Kidney (tissue), 13 donors: ENCODE measurements at regions not wholly inside any gene's neighbourhood (a gene's known extent, or its start where the extent isn't known, plus 50 kb on each side); places are given as distances from the start of the nearest gene placed in this dataset.

Source experiments
- DNase-seq, 5 donors: peaks; one replicate each; pipeline ENCODE4 v3.0.0-alpha.2; 2013 to 2020
- FAIRE-seq: peaks from 2 replicates; lab custom pipeline; 2012; peaks lifted over from hg19 to GRCh38; lab: Jason Lieb, UNC
- H3K27ac ChIP-seq, 2 donors: one replicate each; pipeline ENCODE4 v1.7.0; 2013; ENCODE audit warnings: low read depth in 2 of 2, low read length in 2 of 2, inconsistent platforms in 1 of 2
- H3K27me3 ChIP-seq: one replicate; pipeline ENCODE4 v1.7.1; 2013; ENCODE audit warnings: low read length, inconsistent platforms; ENCODE audit not compliant: control insufficient read depth, insufficient read depth
- H3K36me3 ChIP-seq, 3 donors: one replicate each; pipeline versions ENCODE4 v1.7.0 to v1.7.1; 2013; ENCODE audit warnings: low read length in 3 of 3, control low read depth in 1 of 3, inconsistent platforms in 1 of 3; ENCODE audit not compliant: insufficient read depth in 3 of 3, control insufficient read depth in 2 of 3
- H3K4me1 ChIP-seq, 3 donors: one replicate each; pipeline versions ENCODE4 v1.7.0 to v1.7.1; 2013; ENCODE audit warnings: low read length in 3 of 3, inconsistent platforms in 1 of 3, low read depth in 1 of 3; ENCODE audit not compliant: control insufficient read depth in 2 of 3, insufficient read depth in 2 of 3
- H3K4me3 ChIP-seq, 3 donors: one replicate each; pipeline versions ENCODE4 v1.7.0 to v1.8.1; 2013; ENCODE audit warnings: low read length in 3 of 3, control low read depth in 1 of 3, inconsistent platforms in 1 of 3
- H3K9ac ChIP-seq, 3 donors: one replicate each; pipeline versions ENCODE4 v1.7.0 to v1.7.1; 2013; ENCODE audit warnings: low read length in 3 of 3, control low read depth in 1 of 3, inconsistent platforms in 1 of 3
- H3K9me3 ChIP-seq, 3 donors: one replicate each; pipeline versions ENCODE4 v1.7.0 to v1.7.1; 2013; ENCODE audit warnings: low read length in 3 of 3, control low read depth in 1 of 3, inconsistent platforms in 1 of 3; ENCODE audit not compliant: control insufficient read depth in 2 of 3, insufficient read depth in 1 of 3
- intact Hi-C: fragments of 100-400 bp; cut with DNase I; formaldehyde crosslinking; loops from one replicate; pipeline ENCODE4 v1.11.1; 2022
- TF ChIP-seq, protein P1 (sequence below): IDR thresholded peaks from 3 replicates; pipeline ENCODE4 v1.5.1; 2012; ENCODE audit warnings: mild to moderate bottlenecking, moderate library complexity, borderline replicate concordance; ENCODE audit not compliant: insufficient read depth; ENCODE audit errors: extremely low read depth
- donor health status: control.
- donor health status: control.
- donor health status: control.
- donor health status: control.
- donor health status: control.
- donor health status: DM: yes; HTN: yes; CAD: no.
- donor health status: Normal renal cell carcinoma (clear cell type).

DNA sequence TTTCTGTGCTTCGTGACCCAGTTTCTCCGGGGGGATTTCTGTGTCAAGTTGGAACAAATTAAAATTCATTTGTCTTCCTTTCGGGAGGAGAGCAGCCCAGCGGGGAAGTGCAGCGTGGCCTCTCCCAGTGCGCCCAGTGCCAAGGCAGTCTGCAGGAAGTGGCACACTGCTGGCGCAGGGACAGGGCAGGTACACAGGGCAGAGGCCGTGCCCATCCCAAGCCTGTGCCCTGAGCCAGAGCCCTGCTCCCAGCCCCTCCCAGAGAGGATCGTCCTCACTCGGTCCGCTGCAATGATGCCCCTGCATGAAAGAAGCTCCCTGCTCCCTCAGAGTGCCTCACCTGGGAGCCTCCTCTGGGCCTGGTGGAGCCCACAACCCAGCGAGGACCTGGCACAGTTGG lies 82.4 kb upstream of the PPP1R26 start:
- Histone ChIP-seq H3K27ac (no peak overlapping the region), H3K4me3 (no peak overlapping the region), H3K27me3 (no peaks in the 10 kb centered on the region), H3K9ac (no peak overlapping the region), H3K36me3 (no peaks in the 10 kb centered on the region), H3K9me3 (peaks cover 0 to 8% (median 2%) of the 10 kb centered on the region in 3 donors), H3K4me1 (no peaks in the 10 kb centered on the region)
- no peak for FAIRE-seq
- no peak for DNase-seq
- intact Hi-C loops = no loop called here
- TF ChIP-seq, protein P1, sequence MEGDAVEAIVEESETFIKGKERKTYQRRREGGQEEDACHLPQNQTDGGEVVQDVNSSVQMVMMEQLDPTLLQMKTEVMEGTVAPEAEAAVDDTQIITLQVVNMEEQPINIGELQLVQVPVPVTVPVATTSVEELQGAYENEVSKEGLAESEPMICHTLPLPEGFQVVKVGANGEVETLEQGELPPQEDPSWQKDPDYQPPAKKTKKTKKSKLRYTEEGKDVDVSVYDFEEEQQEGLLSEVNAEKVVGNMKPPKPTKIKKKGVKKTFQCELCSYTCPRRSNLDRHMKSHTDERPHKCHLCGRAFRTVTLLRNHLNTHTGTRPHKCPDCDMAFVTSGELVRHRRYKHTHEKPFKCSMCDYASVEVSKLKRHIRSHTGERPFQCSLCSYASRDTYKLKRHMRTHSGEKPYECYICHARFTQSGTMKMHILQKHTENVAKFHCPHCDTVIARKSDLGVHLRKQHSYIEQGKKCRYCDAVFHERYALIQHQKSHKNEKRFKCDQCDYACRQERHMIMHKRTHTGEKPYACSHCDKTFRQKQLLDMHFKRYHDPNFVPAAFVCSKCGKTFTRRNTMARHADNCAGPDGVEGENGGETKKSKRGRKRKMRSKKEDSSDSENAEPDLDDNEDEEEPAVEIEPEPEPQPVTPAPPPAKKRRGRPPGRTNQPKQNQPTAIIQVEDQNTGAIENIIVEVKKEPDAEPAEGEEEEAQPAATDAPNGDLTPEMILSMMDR = no peak

DNA sequence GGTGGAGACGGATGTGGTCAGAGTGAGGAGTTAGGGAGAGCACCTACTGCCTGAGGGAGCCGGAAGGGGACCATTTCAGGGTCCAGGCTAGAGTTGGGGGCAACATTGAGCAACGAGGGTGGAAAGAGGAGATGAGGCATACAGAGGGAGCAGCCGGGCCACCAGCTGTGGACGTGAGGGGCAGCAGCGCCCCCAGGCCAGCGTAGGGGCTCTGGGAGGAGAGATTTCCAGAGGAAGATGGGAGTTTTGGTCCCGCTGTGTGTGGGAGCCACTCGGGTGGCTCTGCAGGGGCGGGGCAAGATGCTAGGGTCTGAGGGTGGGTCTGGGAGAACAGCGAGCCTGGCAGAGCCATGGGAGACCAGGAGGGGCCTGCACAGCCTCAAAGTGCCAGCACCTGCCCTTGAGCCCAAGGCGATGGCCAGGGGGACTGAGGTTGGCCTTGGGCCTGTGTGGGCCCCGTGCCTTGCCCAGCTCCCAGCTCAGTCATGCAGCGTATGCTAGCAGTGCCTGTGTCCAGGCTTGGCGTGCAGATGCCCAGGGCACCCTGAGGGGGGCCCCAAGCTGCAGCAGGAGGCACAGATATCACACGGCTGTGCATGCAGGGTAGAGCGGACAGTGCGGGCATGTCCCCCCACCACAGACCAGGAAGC lies 80.5 kb upstream of the PPP1R26 start:
- TF ChIP-seq, protein P1 = no peak
- Histone ChIP-seq H3K9me3 (peaks cover 0 to 8% (median 2%) of the 10 kb centered on the region in 3 donors), H3K36me3 (no peaks in the 10 kb centered on the region), H3K9ac (no peak overlapping the region), H3K27ac (no peak overlapping the region), H3K4me3 (no peak overlapping the region), H3K27me3 (no peaks in the 10 kb centered on the region), H3K4me1 (no peaks in the 10 kb centered on the region)
- DNase-seq (no peak), FAIRE-seq (no peak)
- intact Hi-C loops = no loop called here

DNA sequence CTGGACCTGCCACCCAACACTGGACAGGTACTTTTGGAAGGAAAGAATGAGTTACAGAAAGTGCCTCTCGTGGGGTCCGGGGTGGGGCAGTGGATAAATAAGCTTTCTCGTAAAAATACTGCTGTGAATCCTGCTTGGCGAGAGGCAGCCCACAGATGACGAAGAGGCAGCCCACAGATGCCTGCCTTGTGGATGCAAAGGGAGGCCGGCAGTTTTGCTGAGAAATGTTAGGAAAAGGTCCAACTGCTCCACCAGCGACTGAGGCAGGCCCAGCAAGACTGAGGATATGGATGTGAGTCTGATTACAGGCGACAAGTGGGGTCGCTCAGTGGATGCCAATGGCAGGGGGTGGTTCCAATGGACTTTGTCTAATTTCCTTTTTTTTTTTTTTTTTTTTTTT lies 79.1 kb upstream of the PPP1R26 start:
- Histone ChIP-seq H3K9ac (no peak overlapping the region), H3K27me3 (no peaks in the 10 kb centered on the region), H3K4me3 (no peak overlapping the region), H3K27ac (no peak overlapping the region), H3K9me3 (peaks cover 0 to 8% (median 2%) of the 10 kb centered on the region in 3 donors), H3K4me1 (no peaks in the 10 kb centered on the region), H3K36me3 (no peaks in the 10 kb centered on the region)
- intact Hi-C loops = no loop called here
- no peak for FAIRE-seq
- no peak for DNase-seq
- TF ChIP-seq, protein P1 = no peak

DNA sequence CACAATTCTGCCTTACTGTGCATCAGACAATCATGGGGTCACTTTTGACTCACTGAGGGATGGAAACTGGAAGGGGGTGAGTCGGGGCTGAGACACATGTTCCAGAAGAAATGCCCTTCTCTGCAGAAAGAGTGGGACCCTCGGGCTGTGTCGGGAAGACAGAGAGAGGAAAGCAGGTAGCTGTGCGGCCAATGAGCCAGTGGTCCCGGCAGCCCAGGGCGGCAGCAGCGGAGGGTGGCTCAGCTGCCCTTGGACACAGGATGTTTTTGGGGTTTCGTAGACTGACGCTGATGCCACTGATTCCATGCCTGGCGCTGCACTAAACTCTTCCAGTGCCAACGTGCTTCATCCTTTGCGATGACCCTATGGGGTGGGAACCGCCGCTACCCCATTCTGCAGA lies 78.4 kb upstream of the PPP1R26 start:
- TF ChIP-seq, protein P1 = no peak
- FAIRE-seq (no peak), DNase-seq (no peak)
- H3K27ac ChIP-seq = no peak overlapping the region
- intact Hi-C loops = no loop called here
- H3K9ac ChIP-seq = no peak overlapping the region
- no peaks in the 10 kb centered on the region for H3K4me1 ChIP-seq
- H3K4me3 ChIP-seq = no peak overlapping the region
- no peaks in the 10 kb centered on the region for H3K36me3 ChIP-seq
- H3K27me3 ChIP-seq = no peaks in the 10 kb centered on the region
- peaks cover 0 to 4% (median 2%) of the 10 kb centered on the region in 3 donors for H3K9me3 ChIP-seq
